ENCODE measurements at regions not wholly inside any gene's neighbourhood (a gene's known extent, or its start where the extent isn't known, plus 50 kb on each side); places are given as distances from the start of the nearest gene placed in this dataset.

GRCh38 chr5:93192683-93193082 lies 388.3 kb downstream of the NR2F1-AS1 start:
- Histone ChIP-seq H4K20me1 (ENCODE audit: control insufficient read depth, insufficient read depth, low read length, poor library complexity, severe bottlenecking) (no peaks in the 10 kb centered on the region), H3K79me2 (ENCODE audit: control insufficient read depth, insufficient read depth, low read length) (no peaks in the 10 kb centered on the region), H3K27ac (ENCODE audit: low read length in 2 of 2) (no peak overlapping the region), H3K4me1 (ENCODE audit: control insufficient read depth in 2 of 2, insufficient read depth in 2 of 2, low read length in 2 of 2) (no peaks in the 10 kb centered on the region), H3K36me3 (replicated peaks in 1 of 2; ENCODE audit: control extremely low read depth in 1 of 2, control insufficient read depth in 1 of 2, extremely low read depth in 1 of 2, insufficient read depth in 2 of 2, low read length in 1 of 2) (no peaks in the 10 kb centered on the region), H3K9ac (ENCODE audit: low read length) (no peak overlapping the region), H2AFZ (ENCODE audit: insufficient read depth, low read depth, low read length, poor library complexity, severe bottlenecking) (no peak overlapping the region), H3K4me2 (replicated peaks; ENCODE audit: low read depth, low read length, poor library complexity, severe bottlenecking) (no peak overlapping the region), H3K9me3 (ENCODE audit: control extremely low read depth in 1 of 3, control insufficient read depth in 2 of 3, insufficient read depth in 1 of 3, low read length in 2 of 3) (no peaks in the 10 kb centered on the region), H3K4me3 (ENCODE audit: control extremely low read depth in 1 of 5, extremely low read depth in 1 of 5, insufficient read depth in 1 of 5, low read depth in 2 of 5, low read length in 4 of 5) (no peak overlapping the region), H3K27me3 (replicated peaks in 1 of 4; ENCODE audit: control extremely low read depth in 1 of 4, control insufficient read depth in 3 of 4, insufficient read depth in 4 of 4, low read length in 3 of 4) (no peaks in the 10 kb centered on the region)
- TF ChIP-seq EZH2 (IDR thresholded peaks at IDR 0.05; ENCODE audit: borderline replicate concordance, insufficient read depth, low read depth, low read length, poor library complexity, severe bottlenecking): no peak
- TF ChIP-seq, protein P1, sequence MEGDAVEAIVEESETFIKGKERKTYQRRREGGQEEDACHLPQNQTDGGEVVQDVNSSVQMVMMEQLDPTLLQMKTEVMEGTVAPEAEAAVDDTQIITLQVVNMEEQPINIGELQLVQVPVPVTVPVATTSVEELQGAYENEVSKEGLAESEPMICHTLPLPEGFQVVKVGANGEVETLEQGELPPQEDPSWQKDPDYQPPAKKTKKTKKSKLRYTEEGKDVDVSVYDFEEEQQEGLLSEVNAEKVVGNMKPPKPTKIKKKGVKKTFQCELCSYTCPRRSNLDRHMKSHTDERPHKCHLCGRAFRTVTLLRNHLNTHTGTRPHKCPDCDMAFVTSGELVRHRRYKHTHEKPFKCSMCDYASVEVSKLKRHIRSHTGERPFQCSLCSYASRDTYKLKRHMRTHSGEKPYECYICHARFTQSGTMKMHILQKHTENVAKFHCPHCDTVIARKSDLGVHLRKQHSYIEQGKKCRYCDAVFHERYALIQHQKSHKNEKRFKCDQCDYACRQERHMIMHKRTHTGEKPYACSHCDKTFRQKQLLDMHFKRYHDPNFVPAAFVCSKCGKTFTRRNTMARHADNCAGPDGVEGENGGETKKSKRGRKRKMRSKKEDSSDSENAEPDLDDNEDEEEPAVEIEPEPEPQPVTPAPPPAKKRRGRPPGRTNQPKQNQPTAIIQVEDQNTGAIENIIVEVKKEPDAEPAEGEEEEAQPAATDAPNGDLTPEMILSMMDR (IDR thresholded peaks at IDR 0.05): no peak
- no peaks in the 10 kb centered on the region for H3K27me3 Mint-ChIP-seq
- H3K27ac Mint-ChIP-seq: no peak overlapping the region
- DNase-seq (no peak), ATAC-seq (ENCODE audit: low read depth) (no peak)
- ChIA-PET POLR2A (no interaction called here), CTCF (no interaction called here)
- H3K4me1 Mint-ChIP-seq: no peaks in the 10 kb centered on the region
- intact Hi-C loops (cut with micrococcal nuclease): no loop called here
- WGBS (ENCODE audit: insufficient coverage): no CpG with 5 or more reads among the region's 2 CpGs
- no peak overlapping the region for H3K4me3 Mint-ChIP-seq
- H3K9me3 Mint-ChIP-seq (ENCODE audit: insufficient read depth): peaks cover 3% of the 10 kb centered on the region

GRCh38 chr5:93192087-93192486 lies 388.9 kb downstream of the NR2F1-AS1 start:
- ChIA-PET POLR2A (no interaction called here), CTCF (no interaction called here)
- DNase-seq (no peak), ATAC-seq (ENCODE audit: low read depth) (no peak)
- Mint-ChIP-seq H3K4me3 (no peak overlapping the region), H3K4me1 (no peaks in the 10 kb centered on the region), H3K9me3 (ENCODE audit: insufficient read depth) (peaks cover 3% of the 10 kb centered on the region), H3K27ac (no peak overlapping the region), H3K27me3 (no peaks in the 10 kb centered on the region)
- Histone ChIP-seq H3K4me2 (replicated peaks; ENCODE audit: low read depth, low read length, poor library complexity, severe bottlenecking) (no peak overlapping the region), H3K27me3 (replicated peaks in 1 of 4; ENCODE audit: control extremely low read depth in 1 of 4, control insufficient read depth in 3 of 4, insufficient read depth in 4 of 4, low read length in 3 of 4) (no peaks in the 10 kb centered on the region), H4K20me1 (ENCODE audit: control insufficient read depth, insufficient read depth, low read length, poor library complexity, severe bottlenecking) (no peaks in the 10 kb centered on the region), H3K4me3 (ENCODE audit: control extremely low read depth in 1 of 5, extremely low read depth in 1 of 5, insufficient read depth in 1 of 5, low read depth in 2 of 5, low read length in 4 of 5) (no peak overlapping the region), H3K36me3 (replicated peaks in 1 of 2; ENCODE audit: control extremely low read depth in 1 of 2, control insufficient read depth in 1 of 2, extremely low read depth in 1 of 2, insufficient read depth in 2 of 2, low read length in 1 of 2) (no peaks in the 10 kb centered on the region), H3K4me1 (ENCODE audit: control insufficient read depth in 2 of 2, insufficient read depth in 2 of 2, low read length in 2 of 2) (no peaks in the 10 kb centered on the region), H3K9ac (ENCODE audit: low read length) (no peak overlapping the region), H3K27ac (ENCODE audit: low read length in 2 of 2) (no peak overlapping the region), H3K79me2 (ENCODE audit: control insufficient read depth, insufficient read depth, low read length) (no peaks in the 10 kb centered on the region), H3K9me3 (ENCODE audit: control extremely low read depth in 1 of 3, control insufficient read depth in 2 of 3, insufficient read depth in 1 of 3, low read length in 2 of 3) (no peaks in the 10 kb centered on the region), H2AFZ (ENCODE audit: insufficient read depth, low read depth, low read length, poor library complexity, severe bottlenecking) (no peak overlapping the region)
- intact Hi-C loops (cut with micrococcal nuclease): no loop called here
- WGBS (ENCODE audit: insufficient coverage): no CpG with 5 or more reads among the region's 2 CpGs
- TF ChIP-seq, protein P1 (IDR thresholded peaks at IDR 0.05): no peak
- no peak for TF ChIP-seq EZH2 (IDR thresholded peaks at IDR 0.05; ENCODE audit: borderline replicate concordance, insufficient read depth, low read depth, low read length, poor library complexity, severe bottlenecking)

Measured in B cell (primary cell).